HG03196 (cell line): ENCODE measurements at regions not wholly inside any gene's neighbourhood (a gene's known extent, or its start where the extent isn't known, plus 50 kb on each side); places are given as distances from the start of the nearest gene placed in this dataset.
"Not testable (repeated sequence)": the region's sequence is repeated elsewhere in the genome, so short reads cannot be mapped to it uniquely, and the experiment has no call there.

Experiments used
- ATAC-seq: cut with Tn5 transposase; IDR thresholded peaks from one replicate; pipeline ENCODE4 v1.9.1; 2021; ENCODE audit not compliant: unreplicated experiment

GRCh38 chr1:121566346-121566745 lies 381.6 kb downstream of the SRGAP2C start:
- no peak for ATAC-seq

GRCh38 chr1:121569428-121569827 lies 384.7 kb downstream of the SRGAP2C start:
- no peak for ATAC-seq

- ATAC-seq = not testable (repeated sequence)
Measured at GRCh38 chr1:121573881-121574504, 389.2 kb downstream of the SRGAP2C start.

GRCh38 chr1:121574505-121574899 lies 389.7 kb downstream of the SRGAP2C start:
- ATAC-seq = not testable (repeated sequence)

DNA sequence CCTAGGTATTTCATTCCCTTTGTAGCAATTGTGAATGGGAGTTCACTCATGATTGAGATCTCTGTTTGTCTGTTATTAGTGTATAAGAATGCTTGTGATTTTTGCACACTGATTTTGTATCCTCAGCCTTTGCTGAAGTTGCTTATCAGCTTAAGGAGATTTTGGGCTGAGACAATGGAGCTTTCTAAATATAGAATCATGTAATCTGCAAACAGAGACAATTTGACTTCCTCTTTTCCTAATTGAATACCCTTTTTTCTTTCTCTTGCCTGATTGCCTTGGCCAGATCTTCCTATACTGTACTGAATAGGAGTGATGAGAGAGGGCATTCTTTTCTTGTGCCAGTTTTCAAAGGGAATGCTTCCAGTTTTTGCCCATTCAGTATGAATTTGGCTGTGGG lies 398.1 kb downstream of the SRGAP2C start:
- ATAC-seq = not testable (repeated sequence)

DNA sequence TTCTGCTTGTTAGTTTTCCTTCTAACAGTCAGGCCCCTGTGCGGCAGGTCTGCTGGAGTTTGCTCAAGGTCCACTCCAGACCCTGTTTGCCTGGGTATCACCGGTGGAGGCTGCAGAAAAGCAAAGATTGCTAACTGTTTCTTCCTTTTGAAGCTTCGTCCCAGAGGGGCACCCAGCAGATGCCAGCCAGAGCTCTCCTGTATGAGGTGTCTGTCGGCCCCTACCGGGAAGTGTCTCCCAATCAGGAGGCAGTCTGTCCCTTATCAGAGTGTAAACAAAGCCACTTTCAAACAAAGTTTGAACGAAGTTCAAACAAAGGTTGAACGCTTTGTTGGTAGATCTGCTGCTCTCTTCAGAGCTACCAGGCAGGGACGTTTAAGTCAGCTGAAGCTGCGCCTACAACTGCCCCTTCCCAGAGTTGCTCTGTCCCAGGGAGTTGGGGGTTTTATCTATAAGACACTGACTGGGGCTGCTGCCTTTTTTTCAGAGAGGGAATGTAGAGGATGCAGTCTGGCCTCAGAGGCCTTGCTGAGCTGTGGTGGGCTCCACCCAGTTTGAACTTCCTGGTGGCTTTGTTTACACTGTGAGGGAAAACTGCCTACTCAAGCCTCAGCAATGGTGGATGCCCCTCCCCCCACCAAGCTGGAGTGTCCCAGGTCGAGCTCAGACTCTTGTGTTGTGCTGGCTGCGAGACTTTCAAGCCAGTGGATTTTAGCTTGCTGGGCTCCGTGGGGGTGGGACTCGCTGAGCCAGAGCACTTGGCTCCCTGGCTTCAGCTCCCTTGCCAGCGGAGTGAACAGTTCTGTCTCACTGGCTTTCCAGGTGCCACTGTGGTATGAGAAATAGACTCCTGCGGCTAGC lies 401.8 kb downstream of the SRGAP2C start:
- ATAC-seq = no peak

DNA sequence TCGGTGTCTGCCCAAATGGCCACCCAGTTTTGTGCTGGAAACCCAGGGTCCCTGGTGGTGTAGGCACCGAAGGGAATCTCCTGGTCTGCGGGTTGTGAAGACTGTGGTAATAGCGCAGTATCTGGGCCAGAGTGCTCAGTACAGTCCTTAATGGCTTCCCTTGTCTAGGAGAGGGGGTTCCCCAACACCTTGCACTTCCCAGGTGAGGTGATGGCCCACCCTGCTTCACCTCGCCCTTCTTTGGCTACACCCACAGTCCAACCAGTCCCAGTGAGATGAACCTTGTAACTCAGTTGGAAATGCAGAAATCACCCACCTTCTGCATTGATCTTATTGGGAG lies 402.4 kb downstream of the SRGAP2C start:
- no peak for ATAC-seq

DNA sequence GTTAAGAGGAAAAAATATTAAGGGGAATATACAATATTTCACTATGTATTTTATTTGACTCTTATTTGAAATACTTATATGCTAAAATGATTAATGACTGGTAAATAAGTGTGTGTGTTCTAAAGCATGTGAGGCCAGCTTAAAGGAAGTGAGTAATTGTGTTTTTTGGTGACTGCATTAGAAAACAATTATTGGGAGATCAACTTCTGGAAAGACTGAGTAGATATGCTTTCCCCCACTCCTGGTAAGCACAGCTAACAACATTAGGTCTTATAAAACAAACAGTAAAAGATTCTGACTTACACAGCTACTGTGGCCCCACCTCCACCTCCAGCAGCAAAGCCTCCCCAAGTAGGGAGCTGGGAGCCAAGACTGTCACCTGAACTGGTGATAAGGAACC lies 403.0 kb downstream of the SRGAP2C start:
- no peak for ATAC-seq

DNA sequence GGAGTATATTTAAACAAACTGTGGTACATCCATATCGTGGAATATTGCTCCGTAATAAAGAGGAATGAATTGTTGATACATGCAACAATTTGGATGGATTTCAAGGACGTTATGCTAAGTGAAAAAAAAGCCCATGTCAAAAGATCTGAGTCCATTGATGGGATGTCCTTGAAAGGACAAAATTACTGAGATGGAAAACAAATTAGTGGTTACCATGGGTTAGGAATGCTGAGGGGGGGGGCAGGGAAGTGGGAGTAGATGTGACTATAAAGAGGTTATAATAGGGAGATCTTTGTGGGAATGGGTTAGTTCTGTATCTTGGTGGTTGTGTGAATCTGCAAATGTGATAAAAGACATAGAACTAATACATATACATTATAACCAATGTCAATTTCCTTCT lies 409.3 kb downstream of the SRGAP2C start:
- ATAC-seq = no peak

DNA sequence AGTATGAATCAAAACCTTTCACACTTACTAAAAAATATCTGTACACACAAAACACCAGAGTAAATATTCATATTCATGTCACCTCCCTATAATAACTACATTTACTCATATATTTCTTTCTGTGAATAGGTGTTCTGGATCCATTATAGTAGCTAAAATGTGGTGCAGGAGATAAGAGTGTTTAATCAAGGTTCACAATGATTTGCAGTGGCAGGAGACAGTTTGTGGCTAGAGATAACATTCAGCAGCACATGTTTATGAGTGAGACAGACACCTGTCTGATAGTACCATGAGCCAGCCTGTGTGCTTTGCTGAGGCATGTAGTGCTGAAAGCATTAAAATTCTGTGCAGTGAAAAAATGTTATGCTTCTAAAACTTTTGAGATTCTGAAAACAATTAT lies 410.3 kb downstream of the SRGAP2C start:
- ATAC-seq = no peak

DNA sequence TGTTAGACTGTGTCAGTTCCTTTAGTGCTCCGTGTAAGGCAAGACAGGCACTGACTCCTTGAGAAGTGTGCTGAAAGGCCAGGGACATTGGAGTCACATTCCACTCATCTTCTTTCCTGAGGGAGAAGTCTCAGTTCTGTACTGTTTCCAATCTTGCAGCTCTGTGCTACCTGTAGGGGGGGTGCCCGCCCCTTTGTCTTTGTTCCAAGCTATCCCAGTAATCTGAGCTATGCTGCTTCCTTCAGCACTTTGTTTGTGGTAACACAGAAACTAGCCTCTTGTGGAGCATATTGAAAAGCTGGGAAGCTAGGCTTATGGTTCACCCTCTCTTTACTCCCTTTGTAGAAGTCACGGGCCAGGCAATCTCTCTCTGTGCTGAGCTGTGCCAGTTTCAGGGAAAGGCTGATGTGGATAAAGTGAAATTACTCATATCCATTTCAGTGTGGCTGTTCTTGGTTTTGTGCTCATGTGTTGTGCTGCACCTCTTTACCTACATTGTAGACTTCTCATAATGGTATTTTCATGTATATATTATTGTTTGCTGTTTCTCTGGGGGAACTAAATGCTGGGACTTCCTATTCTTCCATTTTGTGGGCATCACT lies 420.2 kb downstream of the SRGAP2C start:
- ATAC-seq = not testable (repeated sequence)

- ATAC-seq = not testable (repeated sequence)
Measured at GRCh38 chr1:121607499-121607898, 422.7 kb downstream of the SRGAP2C start.
